Duodenal mucosa (tissue), 2 donors: ENCODE measurements at regions not wholly inside any gene's neighbourhood (a gene's known extent, or its start where the extent isn't known, plus 50 kb on each side); places are given as distances from the start of the nearest gene placed in this dataset.

Experiments used
- H3K27ac ChIP-seq: one replicate; pipeline ENCODE4 v1.7.0; 2013; ENCODE audit warnings: low read depth, low read length
- H3K27me3 ChIP-seq, 2 donors: one replicate each; pipeline ENCODE4 v1.7.0; 2013; ENCODE audit warnings: low read length in 2 of 2, control low read depth in 1 of 2; ENCODE audit not compliant: insufficient read depth in 2 of 2, control insufficient read depth in 1 of 2
- H3K36me3 ChIP-seq, 2 donors: one replicate each; pipeline ENCODE4 v1.7.0; 2013; ENCODE audit warnings: low read length in 2 of 2, control low read depth in 1 of 2; ENCODE audit not compliant: insufficient read depth in 2 of 2, control insufficient read depth in 1 of 2
- H3K4me1 ChIP-seq, 2 donors: one replicate each; pipeline ENCODE4 v1.7.0; 2013; ENCODE audit warnings: low read length in 2 of 2, control low read depth in 1 of 2; ENCODE audit not compliant: insufficient read depth in 2 of 2, control insufficient read depth in 1 of 2
- H3K4me3 ChIP-seq, 2 donors: one replicate each; pipeline ENCODE4 v1.7.0; 2013; ENCODE audit warnings: low read length in 2 of 2, low read depth in 1 of 2
- H3K9ac ChIP-seq, 2 donors: one replicate each; pipeline ENCODE4 v1.7.0; 2013; ENCODE audit warnings: low read length in 2 of 2, low read depth in 1 of 2
- H3K9me3 ChIP-seq, 2 donors: one replicate each; pipeline ENCODE4 v1.7.0; 2013; ENCODE audit warnings: low read length in 2 of 2, control low read depth in 1 of 2; ENCODE audit not compliant: control insufficient read depth in 1 of 2

- Histone ChIP-seq H3K27me3 (no peaks in the 10 kb centered on the region), H3K9me3 (no peaks in the 10 kb centered on the region), H3K4me1 (no peaks in the 10 kb centered on the region), H3K4me3 (no peak overlapping the region), H3K9ac (no peak overlapping the region), H3K27ac (no peak overlapping the region), H3K36me3 (no peaks in the 10 kb centered on the region)
These were observed 352.3 kb upstream of the TMPO start for GRCh38 chr12:98162906-98163678.

GRCh38 chr12:98172304-98172703, 343.1 kb upstream of the TMPO start:
- Histone ChIP-seq H3K27ac (no peak overlapping the region), H3K9me3 (no peaks in the 10 kb centered on the region), H3K36me3 (no peaks in the 10 kb centered on the region), H3K4me3 (no peak overlapping the region), H3K27me3 (no peaks in the 10 kb centered on the region), H3K4me1 (no peaks in the 10 kb centered on the region), H3K9ac (no peak overlapping the region)

- no peaks in the 10 kb centered on the region for H3K9me3 ChIP-seq
- H3K27ac ChIP-seq, result no peak overlapping the region
- H3K36me3 ChIP-seq, result no peaks in the 10 kb centered on the region
These were observed 342.6 kb upstream of the TMPO start for GRCh38 chr12:98172801-98173200.

GRCh38 chr12:98173773-98174427, 341.5 kb upstream of the TMPO start:
- Histone ChIP-seq H3K9me3 (no peaks in the 10 kb centered on the region), H3K4me1 (no peaks in the 10 kb centered on the region), H3K27me3 (no peaks in the 10 kb centered on the region), H3K4me3 (no peak overlapping the region), H3K36me3 (no peaks in the 10 kb centered on the region), H3K9ac (no peak overlapping the region), H3K27ac (no peak overlapping the region)

More at GRCh38 chr12:98172801-98173200, 342.6 kb upstream of the TMPO start:
- no peaks in the 10 kb centered on the region for H3K4me1 ChIP-seq
- no peak overlapping the region for H3K4me3 ChIP-seq
- no peaks in the 10 kb centered on the region for H3K27me3 ChIP-seq
- H3K9ac ChIP-seq, result no peak overlapping the region

GRCh38 chr12:98174428-98174809, 341.0 kb upstream of the TMPO start:
- Histone ChIP-seq H3K4me1 (no peaks in the 10 kb centered on the region), H3K36me3 (no peaks in the 10 kb centered on the region), H3K9ac (no peak overlapping the region)

GRCh38 chr12:98178126-98178525, 337.3 kb upstream of the TMPO start:
- H3K4me1 ChIP-seq, result no peaks in the 10 kb centered on the region
- H3K4me3 ChIP-seq, result no peak overlapping the region
- no peaks in the 10 kb centered on the region for H3K27me3 ChIP-seq
- no peak overlapping the region for H3K9ac ChIP-seq
- no peak overlapping the region for H3K27ac ChIP-seq
- H3K9me3 ChIP-seq, result no peaks in the 10 kb centered on the region
- H3K36me3 ChIP-seq, result no peaks in the 10 kb centered on the region

More at GRCh38 chr12:98174428-98174809, 341.0 kb upstream of the TMPO start:
- Histone ChIP-seq H3K4me3 (no peak overlapping the region), H3K27me3 (no peaks in the 10 kb centered on the region), H3K9me3 (no peaks in the 10 kb centered on the region), H3K27ac (no peak overlapping the region)

- Histone ChIP-seq H3K9ac (no peak overlapping the region), H3K27me3 (no peaks in the 10 kb centered on the region), H3K27ac (no peak overlapping the region), H3K4me1 (no peaks in the 10 kb centered on the region), H3K36me3 (no peaks in the 10 kb centered on the region), H3K9me3 (no peaks in the 10 kb centered on the region), H3K4me3 (no peak overlapping the region)
These were observed 336.2 kb upstream of the TMPO start for GRCh38 chr12:98179151-98179550.

GRCh38 chr12:98180603-98181002, 334.8 kb upstream of the TMPO start:
- Histone ChIP-seq H3K27me3 (no peaks in the 10 kb centered on the region), H3K9me3 (no peaks in the 10 kb centered on the region), H3K36me3 (no peaks in the 10 kb centered on the region), H3K27ac (no peak overlapping the region), H3K4me1 (no peaks in the 10 kb centered on the region), H3K9ac (no peak overlapping the region), H3K4me3 (no peak overlapping the region)

GRCh38 chr12:98182821-98183220, 332.6 kb upstream of the TMPO start:
- Histone ChIP-seq H3K4me3 (no peak overlapping the region), H3K9me3 (no peaks in the 10 kb centered on the region), H3K9ac (no peak overlapping the region), H3K36me3 (no peaks in the 10 kb centered on the region), H3K27ac (no peak overlapping the region), H3K27me3 (no peaks in the 10 kb centered on the region), H3K4me1 (no peaks in the 10 kb centered on the region)

- H3K9me3 ChIP-seq, result no peaks in the 10 kb centered on the region
- no peak overlapping the region for H3K27ac ChIP-seq
- H3K27me3 ChIP-seq, result no peaks in the 10 kb centered on the region
- H3K9ac ChIP-seq, result no peak overlapping the region
- no peaks in the 10 kb centered on the region for H3K4me1 ChIP-seq
- no peaks in the 10 kb centered on the region for H3K36me3 ChIP-seq
- no peak overlapping the region for H3K4me3 ChIP-seq
These were observed 329.8 kb upstream of the TMPO start for GRCh38 chr12:98185606-98186005.
